ENCODE measurements at regions not wholly inside any gene's neighbourhood (a gene's known extent, or its start where the extent isn't known, plus 50 kb on each side); places are given as distances from the start of the nearest gene placed in this dataset.

DNA sequence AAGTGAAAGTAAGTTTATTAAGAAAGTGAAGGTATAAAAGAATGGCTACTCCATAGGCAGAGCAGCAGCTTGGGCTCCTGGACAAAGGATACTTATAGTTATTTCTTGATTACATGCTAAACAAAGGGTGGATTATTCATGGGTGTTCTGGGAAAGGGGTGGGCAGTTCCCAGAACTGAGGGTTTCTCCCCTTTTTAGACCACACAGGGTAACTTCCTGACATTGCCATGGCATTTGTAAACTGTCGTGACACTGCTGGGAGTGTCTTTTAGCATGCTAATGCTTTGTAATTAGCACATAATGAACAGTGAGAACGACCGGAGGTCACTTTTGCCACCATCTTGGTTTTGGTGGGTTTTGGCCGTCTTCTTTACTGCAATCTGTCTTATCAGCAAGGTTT is 557.6 kb downstream of the SPRY1 start:
- Histone ChIP-seq H3K4me3 (no peak overlapping the region), H3K4me1 (no peaks in the 10 kb centered on the region), H3K27ac (no peak overlapping the region), H3K36me3 (no peaks in the 10 kb centered on the region), H3K9me3 (no peaks in the 10 kb centered on the region), H3K27me3 (no peaks in the 10 kb centered on the region)
- ATAC-seq (ENCODE audit: low FRiP score in 2 of 2): no peak
- DNase-seq: no peak
- 92 to 98% methylated on average over 4 of the region's 4 CpGs for WGBS, 2 donors
- TF ChIP-seq EP300 (IDR thresholded peaks at IDR 0.05) (no peak), POLR2AphosphoS5 (IDR thresholded peaks at IDR 0.05) (no peak), POLR2A (IDR thresholded peaks at IDR 0.05) (no peak)
- TF ChIP-seq, protein P1, sequence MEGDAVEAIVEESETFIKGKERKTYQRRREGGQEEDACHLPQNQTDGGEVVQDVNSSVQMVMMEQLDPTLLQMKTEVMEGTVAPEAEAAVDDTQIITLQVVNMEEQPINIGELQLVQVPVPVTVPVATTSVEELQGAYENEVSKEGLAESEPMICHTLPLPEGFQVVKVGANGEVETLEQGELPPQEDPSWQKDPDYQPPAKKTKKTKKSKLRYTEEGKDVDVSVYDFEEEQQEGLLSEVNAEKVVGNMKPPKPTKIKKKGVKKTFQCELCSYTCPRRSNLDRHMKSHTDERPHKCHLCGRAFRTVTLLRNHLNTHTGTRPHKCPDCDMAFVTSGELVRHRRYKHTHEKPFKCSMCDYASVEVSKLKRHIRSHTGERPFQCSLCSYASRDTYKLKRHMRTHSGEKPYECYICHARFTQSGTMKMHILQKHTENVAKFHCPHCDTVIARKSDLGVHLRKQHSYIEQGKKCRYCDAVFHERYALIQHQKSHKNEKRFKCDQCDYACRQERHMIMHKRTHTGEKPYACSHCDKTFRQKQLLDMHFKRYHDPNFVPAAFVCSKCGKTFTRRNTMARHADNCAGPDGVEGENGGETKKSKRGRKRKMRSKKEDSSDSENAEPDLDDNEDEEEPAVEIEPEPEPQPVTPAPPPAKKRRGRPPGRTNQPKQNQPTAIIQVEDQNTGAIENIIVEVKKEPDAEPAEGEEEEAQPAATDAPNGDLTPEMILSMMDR (IDR thresholded peaks at IDR 0.05): no peak

DNA sequence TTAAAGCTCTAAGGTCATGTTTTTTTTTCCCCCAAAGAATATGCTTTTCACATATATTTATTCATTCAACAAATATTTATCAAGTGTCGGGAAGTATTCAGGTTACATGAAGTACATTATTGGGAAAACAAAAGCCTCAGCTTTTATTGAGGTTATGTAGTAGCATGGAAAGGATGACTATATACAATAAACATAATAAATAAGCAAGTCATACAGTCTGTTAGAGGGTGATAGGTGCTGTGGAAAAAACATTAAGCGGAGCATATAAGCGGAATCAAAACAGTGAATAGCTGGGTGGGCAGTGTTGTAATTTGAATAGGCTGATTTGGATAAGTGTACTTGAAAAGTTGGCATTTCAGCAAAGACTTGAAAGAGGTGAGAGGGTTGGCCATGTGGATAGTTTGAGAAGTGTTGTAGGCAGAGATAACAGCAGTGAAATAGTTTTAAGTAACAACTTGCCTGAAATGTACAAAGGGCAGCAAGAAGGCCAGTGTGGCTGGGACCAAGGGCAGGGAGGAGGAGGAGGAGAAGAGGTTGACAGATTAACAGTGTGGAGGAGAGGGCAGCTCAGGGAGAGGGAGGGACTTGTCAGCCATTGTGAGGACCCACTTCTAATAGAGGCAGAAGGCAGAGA is 558.7 kb downstream of the SPRY1 start:
- 60 to 73% methylated on average over 3 of the region's 3 CpGs for WGBS, 2 donors
- DNase-seq: no peak
- no peaks in the 10 kb centered on the region for H3K4me1 ChIP-seq
- peak in 1 of 2 donors; percentile 26 for ATAC-seq (ENCODE audit: low FRiP score in 2 of 2)
- H3K27me3 ChIP-seq: no peaks in the 10 kb centered on the region
- no peak overlapping the region for H3K4me3 ChIP-seq
- no peaks in the 10 kb centered on the region for H3K9me3 ChIP-seq
- TF ChIP-seq, protein P1 (IDR thresholded peaks at IDR 0.05): no peak
- TF ChIP-seq EP300 (IDR thresholded peaks at IDR 0.05) (no peak), POLR2AphosphoS5 (IDR thresholded peaks at IDR 0.05) (no peak), POLR2A (IDR thresholded peaks at IDR 0.05) (no peak)
- no peaks in the 10 kb centered on the region for H3K36me3 ChIP-seq
- no peak overlapping the region for H3K27ac ChIP-seq

DNA sequence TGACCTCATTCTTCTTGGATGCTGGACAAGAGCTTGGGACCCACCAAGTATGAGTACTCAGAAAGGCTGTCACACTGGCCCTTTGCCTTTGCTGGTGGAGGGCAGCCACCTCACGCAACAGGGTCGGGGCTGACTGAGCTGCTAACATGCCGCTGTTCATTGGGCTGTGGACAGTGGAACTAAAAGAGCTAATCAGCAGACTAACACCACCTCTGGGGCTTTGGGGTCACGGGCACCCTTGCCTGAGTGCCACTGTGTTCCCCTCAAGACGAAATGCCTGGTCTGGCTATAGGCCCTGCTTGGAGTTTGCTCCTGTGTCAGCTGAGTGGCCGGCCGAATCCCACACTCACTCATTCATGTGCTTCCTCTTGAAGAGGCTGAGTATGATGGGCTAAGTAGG is 559.6 kb downstream of the SPRY1 start:
- 86 to 100% methylated on average over 2 to 7 of the region's 7 CpGs for WGBS, 2 donors
- DNase-seq (no peak), ATAC-seq (ENCODE audit: low FRiP score in 2 of 2) (peak in 1 of 2 donors; percentile 19)
- Histone ChIP-seq H3K36me3 (no peaks in the 10 kb centered on the region), H3K4me1 (no peaks in the 10 kb centered on the region), H3K4me3 (no peak overlapping the region), H3K27ac (no peak overlapping the region), H3K27me3 (no peaks in the 10 kb centered on the region), H3K9me3 (no peaks in the 10 kb centered on the region)
- TF ChIP-seq POLR2AphosphoS5 (IDR thresholded peaks at IDR 0.05): no peak
- TF ChIP-seq, protein P1 (IDR thresholded peaks at IDR 0.05): no peak
- no peak for TF ChIP-seq EP300 (IDR thresholded peaks at IDR 0.05)
- TF ChIP-seq POLR2A (IDR thresholded peaks at IDR 0.05): no peak

DNA sequence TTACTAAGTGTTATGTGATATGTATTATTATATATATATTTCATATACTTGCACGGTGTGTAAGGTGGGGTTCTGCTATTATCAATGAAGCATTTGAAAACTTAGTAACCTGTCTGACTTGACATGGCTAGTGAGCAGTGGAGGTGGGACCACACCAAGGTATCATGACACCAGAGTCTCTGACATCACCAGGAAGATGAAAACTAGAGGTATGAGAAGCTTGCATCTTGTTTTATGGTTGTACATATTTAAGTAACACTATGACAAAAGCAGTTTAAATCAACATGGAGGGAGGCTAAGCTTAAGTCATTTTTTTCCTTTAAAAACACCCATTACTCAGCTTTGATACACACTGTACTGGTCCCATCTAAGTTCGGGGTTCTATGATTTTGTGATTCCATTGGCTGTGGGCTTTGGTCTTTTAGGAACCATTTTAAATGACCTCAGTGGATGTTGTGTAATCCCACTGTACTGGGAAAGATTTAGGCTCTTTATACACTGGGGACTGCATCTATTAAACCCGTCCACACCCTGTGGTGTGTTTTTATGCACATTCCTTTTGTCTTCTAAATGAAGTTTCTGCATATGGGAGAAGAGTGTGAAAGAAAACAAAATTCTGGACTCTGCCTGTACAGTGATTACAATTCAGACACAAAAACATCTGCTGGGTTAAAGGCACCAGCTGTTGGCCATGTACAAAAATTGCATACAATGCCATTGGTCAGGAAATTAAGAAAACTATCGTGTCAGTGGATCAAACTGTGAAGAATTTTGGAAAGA is 570.6 kb downstream of the SPRY1 start:
- Histone ChIP-seq H3K27ac (no peak overlapping the region), H3K27me3 (no peaks in the 10 kb centered on the region), H3K9me3 (no peaks in the 10 kb centered on the region), H3K4me3 (no peak overlapping the region), H3K36me3 (no peaks in the 10 kb centered on the region), H3K4me1 (no peaks in the 10 kb centered on the region)
- DNase-seq (no peak), ATAC-seq (ENCODE audit: low FRiP score in 2 of 2) (peak in 1 of 2 donors; percentile 83)
- WGBS, 2 donors: 74 to 82% methylated on average over 4 of the region's 4 CpGs
- TF ChIP-seq, protein P1 (IDR thresholded peaks at IDR 0.05): no peak
- TF ChIP-seq POLR2AphosphoS5 (IDR thresholded peaks at IDR 0.05) (no peak), POLR2A (IDR thresholded peaks at IDR 0.05) (no peak), EP300 (IDR thresholded peaks at IDR 0.05) (no peak)

Measured in upper lobe of left lung (tissue), 6 donors.